IMR-90 (cell line): ENCODE measurements at regions not wholly inside any gene's neighbourhood (a gene's known extent, or its start where the extent isn't known, plus 50 kb on each side); places are given as distances from the start of the nearest gene placed in this dataset.

Experiments
- MAZ ChIP-seq: IDR thresholded peaks from 2 replicates; pipeline ENCODE4 v1.6.1; 2012; ENCODE audit warnings: low read depth, mild to moderate bottlenecking, low read length, improper control_type of control experiment, moderate library complexity, borderline replicate concordance
- MXI1 ChIP-seq: IDR thresholded peaks from 2 replicates; pipeline ENCODE4 v1.6.1; 2012; ENCODE audit warnings: low read depth, mild to moderate bottlenecking, low read length, moderate library complexity, borderline replicate concordance
- RCOR1 ChIP-seq: IDR thresholded peaks from 2 replicates; pipeline ENCODE4 v1.6.1; 2012; ENCODE audit warnings: mild to moderate bottlenecking, low read length, improper control_type of control experiment; ENCODE audit not compliant: insufficient replicate concordance
- USF2 ChIP-seq: fragments of 150-350 bp; IDR thresholded peaks from 2 replicates; pipeline ENCODE4 v1.6.1; 2017; ENCODE audit warnings: mild to moderate bottlenecking, antibody characterized with exemption, low read length, low read depth

DNA sequence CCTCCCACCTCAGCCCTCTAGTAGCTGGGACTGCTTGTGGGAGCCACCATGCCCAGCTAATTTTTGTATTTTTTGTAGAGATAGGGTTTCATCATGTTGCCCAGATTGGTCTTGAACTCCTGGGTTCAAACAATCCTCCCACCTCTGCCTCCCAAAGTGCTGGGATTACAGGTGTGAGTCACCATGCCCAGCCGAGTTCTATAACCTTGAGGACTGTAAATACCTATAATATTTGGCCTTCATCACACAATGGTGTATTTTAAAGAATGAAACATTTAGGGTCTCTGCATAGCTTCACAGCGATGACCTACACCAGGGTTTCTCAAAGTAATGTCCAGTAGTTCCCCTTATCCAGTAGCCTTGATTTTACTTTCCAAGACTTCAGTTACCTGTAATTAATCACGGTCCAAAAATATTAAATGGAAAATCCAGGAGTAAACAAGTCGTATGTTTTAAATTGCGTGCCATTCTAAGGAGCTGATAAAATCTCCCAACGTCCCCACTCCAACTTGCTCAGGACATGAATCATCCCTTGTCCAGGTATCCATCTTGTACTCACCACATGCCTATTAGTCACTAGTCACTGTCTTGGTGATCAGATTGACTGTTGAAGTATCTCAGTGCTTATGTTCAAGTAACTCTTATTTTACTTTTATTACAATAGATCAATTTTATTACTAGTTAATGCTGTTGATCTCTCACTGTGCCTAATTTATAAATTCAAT lies 368.2 kb downstream of the BTG1 start (continued):
- no peak for TF ChIP-seq USF2
- TF ChIP-seq MXI1: no peak
- no peak for TF ChIP-seq RCOR1
- TF ChIP-seq MAZ: no peak
